IMR-90 (cell line): ENCODE measurements at regions not wholly inside any gene's neighbourhood (a gene's known extent, or its start where the extent isn't known, plus 50 kb on each side); places are given as distances from the start of the nearest gene placed in this dataset.
A peak's percentile ranks its signal among the peaks of the same experiment; 100 is the strongest.

Source experiments
- ATAC-seq: fragments of 200-7000 bp; cut with Tn5 transposase; 2 replicates; pipeline ENCODE4 v1.9.1; 2020; ENCODE audit warnings: low read depth, mild to moderate bottlenecking, moderate library complexity
- BruUV-seq: library from RNA; stranded (reverse); fragments of 400-500 nt; replicated peaks from 2 replicates; lab custom pipeline; 2021; lab: Mats Ljungman, UMichigan
- CTCF ChIA-PET: fragments of 300-600 bp; formaldehyde crosslinking; extraction: SDS; loops from one replicate; lab custom pipeline; 2021; ENCODE audit warnings: antibody characterized with exemption; lab: Yijun Ruan, JAX
- POLR2A ChIA-PET: fragments of 300-600 bp; sonication (Branson Sonifier 250); formaldehyde crosslinking; loops from one replicate; lab custom pipeline; 2022; ENCODE audit warnings: antibody characterized with exemption; ENCODE audit not compliant: unreplicated experiment; lab: Charles Lee
- DNase-seq: peaks from one replicate; pipeline ENCODE4 v3.0.0; 2013
- H2AFZ ChIP-seq: replicated peaks from 2 replicates; pipeline ENCODE3; 2013; ENCODE audit warnings: low read length, mild to moderate bottlenecking; ENCODE audit not compliant: poor library complexity
- H2AK5ac ChIP-seq: 2 replicates; pipeline ENCODE4 v1.6.1; 2013; ENCODE audit warnings: low read depth, low read length, inconsistent platforms
- H2AK9ac ChIP-seq: replicated peaks from 2 replicates; pipeline ENCODE3; 2013; ENCODE audit warnings: mild to moderate bottlenecking, low read depth, low read length, moderate library complexity; ENCODE audit not compliant: poor library complexity
- H2BK120ac ChIP-seq: 2 replicates; pipeline ENCODE4 v1.6.1; 2013; ENCODE audit warnings: low read depth, low read length, inconsistent platforms
- H2BK15ac ChIP-seq: 3 replicates; pipeline ENCODE4 v1.6.1; 2013; ENCODE audit warnings: low read depth, low read length, inconsistent platforms
- H2BK20ac ChIP-seq: 2 replicates; pipeline ENCODE4 v1.6.1; 2013; ENCODE audit warnings: low read depth, mild to moderate bottlenecking, inconsistent platforms, low read length, moderate library complexity
- H2BK5ac ChIP-seq: 2 replicates; pipeline ENCODE4 v1.6.1; 2013; ENCODE audit warnings: mild to moderate bottlenecking, low read depth, low read length, inconsistent platforms; ENCODE audit not compliant: poor library complexity, severe bottlenecking
- H3K14ac ChIP-seq: replicated peaks from 2 replicates; pipeline ENCODE4 v1.6.1; 2013; ENCODE audit warnings: low read depth, low read length, inconsistent platforms
- H3K18ac ChIP-seq: 2 replicates; pipeline ENCODE4 v1.6.1; 2013; ENCODE audit warnings: low read depth, low read length, control low read depth
- H3K23ac ChIP-seq: 2 replicates; pipeline ENCODE4 v1.6.1; 2013; ENCODE audit warnings: low read depth, low read length, inconsistent platforms
- H3K27ac ChIP-seq: 2 replicates; pipeline ENCODE4 v1.5.1; 2013; ENCODE audit warnings: mild to moderate bottlenecking, control low read depth, low read length; ENCODE audit not compliant: insufficient read depth
- H3K27me3 ChIP-seq: 2 replicates; pipeline ENCODE4 v1.6.1; 2013; ENCODE audit warnings: low read length; ENCODE audit not compliant: control insufficient read depth, insufficient read depth
- H3K36me3 ChIP-seq: 2 replicates; pipeline ENCODE4 v1.6.1; 2013; ENCODE audit warnings: low read length, mixed read lengths; ENCODE audit not compliant: control insufficient read depth, insufficient read depth
- H3K4ac ChIP-seq: 2 replicates; pipeline ENCODE4 v1.6.1; 2013; ENCODE audit warnings: low read depth, low read length, inconsistent platforms
- H3K4me1 ChIP-seq: 2 replicates; pipeline ENCODE4 v1.6.1; 2013; ENCODE audit warnings: low read length, mixed read lengths; ENCODE audit not compliant: control insufficient read depth, insufficient read depth
- H3K4me2 ChIP-seq: 2 replicates; pipeline ENCODE4 v1.6.1; 2013; ENCODE audit warnings: low read depth, mild to moderate bottlenecking, control low read depth, low read length, moderate library complexity
- H3K4me3 ChIP-seq: 2 replicates; pipeline ENCODE4 v1.5.1; 2013; ENCODE audit warnings: low read depth, mild to moderate bottlenecking, control low read depth, low read length, moderate library complexity; ENCODE audit not compliant: insufficient read depth
- H3K56ac ChIP-seq: 2 replicates; pipeline ENCODE4 v1.6.1; 2013; ENCODE audit warnings: low read length, inconsistent platforms; ENCODE audit not compliant: insufficient read depth; ENCODE audit errors: extremely low read depth
- H3K79me1 ChIP-seq, 2 experiments: 2 replicates each; pipeline ENCODE4 v1.6.1; 2013; ENCODE audit warnings: low read length in 2 of 2, inconsistent platforms in 1 of 2, low read depth in 1 of 2
- H3K9ac ChIP-seq: 2 replicates; pipeline ENCODE4 v1.6.1; 2013; ENCODE audit warnings: low read depth, low read length, control low read depth
- H3K9me1 ChIP-seq: 2 replicates; pipeline ENCODE4 v1.6.1; 2013; ENCODE audit warnings: low read length, inconsistent platforms; ENCODE audit not compliant: insufficient read depth
- H3K9me3 ChIP-seq: 2 replicates; pipeline ENCODE4 v1.6.1; 2013; ENCODE audit warnings: low read length; ENCODE audit not compliant: control insufficient read depth, insufficient read depth
- H4K20me1 ChIP-seq: 2 replicates; pipeline ENCODE4 v1.6.1; 2013; ENCODE audit warnings: low read length, inconsistent platforms; ENCODE audit not compliant: insufficient read depth
- H4K5ac ChIP-seq: 2 replicates; pipeline ENCODE4 v1.6.1; 2013; ENCODE audit warnings: mild to moderate bottlenecking, low read depth, low read length, control low read depth
- H4K8ac ChIP-seq, 2 experiments: 2 replicates each; pipeline ENCODE4 v1.6.1; 2013; ENCODE audit warnings: low read depth in 2 of 2, low read length in 2 of 2, control low read depth in 1 of 2, inconsistent platforms in 1 of 2
- H4K91ac ChIP-seq: 2 replicates; pipeline ENCODE4 v1.6.1; 2013; ENCODE audit warnings: low read depth, low read length, inconsistent platforms; ENCODE audit not compliant: insufficient read depth
- BHLHE40 ChIP-seq: fragments of 150-350 bp; IDR thresholded peaks from 2 replicates; pipeline ENCODE4 v1.6.1; 2016; ENCODE audit warnings: mild to moderate bottlenecking, low read depth, low read length
- CEBPB ChIP-seq: IDR thresholded peaks from 2 replicates; pipeline ENCODE4 v1.6.1; 2012; ENCODE audit warnings: low read depth, low read length, improper control_type of control experiment
- CHD1 ChIP-seq: IDR thresholded peaks from 2 replicates; pipeline ENCODE4 v1.6.1; 2012; ENCODE audit warnings: low read depth, low read length, improper control_type of control experiment
- CTCF ChIP-seq: conservative IDR thresholded peaks from 2 replicates; pipeline ENCODE4 v1.5.1; 2012; ENCODE audit warnings: mild to moderate bottlenecking, low read depth, low read length, improper control_type of control experiment
- FOS ChIP-seq: fragments of 150-350 bp; IDR thresholded peaks from 2 replicates; pipeline ENCODE4 v1.6.1; 2016; ENCODE audit warnings: low read depth, low read length
- MAFK ChIP-seq: IDR thresholded peaks from 2 replicates; pipeline ENCODE4 v1.6.1; 2012; ENCODE audit warnings: low read depth, low read length, improper control_type of control experiment
- MAZ ChIP-seq: IDR thresholded peaks from 2 replicates; pipeline ENCODE4 v1.6.1; 2012; ENCODE audit warnings: low read depth, mild to moderate bottlenecking, low read length, improper control_type of control experiment, moderate library complexity, borderline replicate concordance
- MXI1 ChIP-seq: IDR thresholded peaks from 2 replicates; pipeline ENCODE4 v1.6.1; 2012; ENCODE audit warnings: low read depth, mild to moderate bottlenecking, low read length, moderate library complexity, borderline replicate concordance
- NFE2L2 ChIP-seq: fragments of 150-350 bp; IDR thresholded peaks from 2 replicates; pipeline ENCODE4 v1.6.1; 2016; ENCODE audit warnings: low read depth, mild to moderate bottlenecking, low read length
- POLR2A ChIP-seq: IDR thresholded peaks from 2 replicates; pipeline ENCODE4 v1.6.1; 2012; ENCODE audit warnings: mild to moderate bottlenecking, low read depth, low read length
- RAD21 ChIP-seq: IDR thresholded peaks from 2 replicates; pipeline ENCODE4 v1.6.1; 2012; ENCODE audit warnings: low read length, improper control_type of control experiment
- RCOR1 ChIP-seq: IDR thresholded peaks from 2 replicates; pipeline ENCODE4 v1.6.1; 2012; ENCODE audit warnings: mild to moderate bottlenecking, low read length, improper control_type of control experiment; ENCODE audit not compliant: insufficient replicate concordance
- RFX5 ChIP-seq: IDR thresholded peaks from 2 replicates; pipeline ENCODE4 v1.8.0; 2012; ENCODE audit warnings: low read depth, mild to moderate bottlenecking, low read length, moderate library complexity
- SMC3 ChIP-seq: fragments of 150-350 bp; IDR thresholded peaks from 2 replicates; pipeline ENCODE4 v1.6.1; 2016; ENCODE audit warnings: low read depth, mild to moderate bottlenecking, antibody characterized with exemption, low read length, moderate library complexity
- USF2 ChIP-seq: fragments of 150-350 bp; IDR thresholded peaks from 2 replicates; pipeline ENCODE4 v1.6.1; 2017; ENCODE audit warnings: mild to moderate bottlenecking, antibody characterized with exemption, low read length, low read depth
- WGBS, 2 experiments: methylation state at CpG; one replicate each; pipeline versions ENCODE4 v1.1.5 to v1.1.7; 2013; ENCODE audit warnings: missing lambda C conversion rate in 2 of 2; ENCODE audit not compliant: insufficient read length in 1 of 2; ENCODE audit errors: extremely low coverage in 2 of 2; 5-methylcytosine and 5-hydroxymethylcytosine counted together
- dilution Hi-C: fragments of 300-500 bp; cut with HindIII; formaldehyde crosslinking; loops from one replicate; pipeline ENCODE4 v1.14.3; 2018; ENCODE audit warnings: low sequenced_read_pairs; ENCODE audit not compliant: unreplicated experiment
- in situ Hi-C: fragments of 300-500 bp; cut with MboI; formaldehyde crosslinking; loops from 3 replicates; pipeline ENCODE4 v1.14.3; 2019; ENCODE audit warnings: low sequenced_read_pairs, inconsistent platforms, mixed read lengths
- intact Hi-C: fragments of 100-400 bp; cut with micrococcal nuclease; formaldehyde crosslinking; loops from 2 replicates; pipeline ENCODE4 v1.10.0; 2022
- TF ChIP-seq, protein P1 (sequence below): fragments of 150-350 bp; IDR thresholded peaks from 2 replicates; pipeline ENCODE4 v1.6.1; 2016; ENCODE audit warnings: low read depth, mild to moderate bottlenecking, low read length, moderate library complexity, borderline replicate concordance

- Histone ChIP-seq H3K9me3 (no peaks in the 10 kb centered on the region), H3K79me1 (no peaks in the 10 kb centered on the region), H3K27me3 (no peaks in the 10 kb centered on the region; the same call in 1 of the 2 replicates), H3K18ac (no peak overlapping the region), H3K14ac (no peak overlapping the region), H2BK20ac (no peak overlapping the region), H4K20me1 (no peaks in the 10 kb centered on the region), H2BK5ac (no peak overlapping the region), H3K4ac (no peak overlapping the region), H2BK120ac (no peak overlapping the region), H3K4me3 (no peak overlapping the region), H3K9me1 (no peaks in the 10 kb centered on the region; the same call in 1 of the 2 replicates), H4K91ac (no peak overlapping the region), H4K5ac (no peak overlapping the region), H3K36me3 (no peaks in the 10 kb centered on the region), H3K56ac (no peak overlapping the region), H2AK9ac (peak overlapping the region; percentile 24), H2AK5ac (no peak overlapping the region), H3K27ac (no peak overlapping the region), H3K4me1 (no peaks in the 10 kb centered on the region; the same call in 1 of the 2 replicates), H2AFZ (no peak overlapping the region), H2BK15ac (no peak overlapping the region), H3K23ac (no peak overlapping the region), H4K8ac (no peak overlapping the region), H3K9ac (no peak overlapping the region), H3K4me2 (no peak overlapping the region)
- in situ Hi-C loops: no loop called here
- ChIA-PET CTCF (no interaction called here), POLR2A (no interaction called here)
- no peak for DNase-seq
- no CpG with 5 or more reads among the region's 1 CpG for WGBS, 2 experiments
- dilution Hi-C loops: no loop called here
- ATAC-seq: no peak
- no TSS peak for BruUV-seq
- TF ChIP-seq RFX5: no peak
- TF ChIP-seq RCOR1: no peak
- TF ChIP-seq BHLHE40: no peak
- TF ChIP-seq USF2: no peak
- TF ChIP-seq CTCF: no peak
- TF ChIP-seq MXI1: no peak
- no peak for TF ChIP-seq MAZ
- TF ChIP-seq SMC3: no peak
- no peak for TF ChIP-seq CEBPB
- TF ChIP-seq POLR2A: no peak
- no peak for TF ChIP-seq CHD1
- TF ChIP-seq, protein P1, sequence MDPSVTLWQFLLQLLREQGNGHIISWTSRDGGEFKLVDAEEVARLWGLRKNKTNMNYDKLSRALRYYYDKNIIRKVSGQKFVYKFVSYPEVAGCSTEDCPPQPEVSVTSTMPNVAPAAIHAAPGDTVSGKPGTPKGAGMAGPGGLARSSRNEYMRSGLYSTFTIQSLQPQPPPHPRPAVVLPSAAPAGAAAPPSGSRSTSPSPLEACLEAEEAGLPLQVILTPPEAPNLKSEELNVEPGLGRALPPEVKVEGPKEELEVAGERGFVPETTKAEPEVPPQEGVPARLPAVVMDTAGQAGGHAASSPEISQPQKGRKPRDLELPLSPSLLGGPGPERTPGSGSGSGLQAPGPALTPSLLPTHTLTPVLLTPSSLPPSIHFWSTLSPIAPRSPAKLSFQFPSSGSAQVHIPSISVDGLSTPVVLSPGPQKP: no peak
- no peak for TF ChIP-seq FOS
- no peak for TF ChIP-seq MAFK
- no peak for TF ChIP-seq NFE2L2
- TF ChIP-seq RAD21: no peak
- intact Hi-C loops: no loop called here
Measured at GRCh38 chr14:36083317-36083716, 93.2 kb downstream of the PTCSC3 start.
